Omental fat pad (tissue), 3 donors: ENCODE measurements at regions not wholly inside any gene's neighbourhood (a gene's known extent, or its start where the extent isn't known, plus 50 kb on each side); places are given as distances from the start of the nearest gene placed in this dataset.

ENCODE experiments used
- ATAC-seq: fragments of 150-250 bp; one replicate; pipeline ENCODE4 v1.9.1; 2016; ENCODE audit warnings: mild to moderate bottlenecking, moderate library complexity; ENCODE audit not compliant: low FRiP score
- DNase-seq: peaks from one replicate; pipeline ENCODE4 v3.0.0-alpha.2; 2019; ENCODE audit warnings: low spot score
- TF ChIP-seq, protein P1 (sequence below), 3 donors: fragments of 450-650 bp; IDR thresholded peaks; one replicate each; pipeline ENCODE4 v1.5.1; 2016 to 2017; ENCODE audit warnings: antibody characterized with exemption in 3 of 3, mild to moderate bottlenecking in 3 of 3, moderate library complexity in 2 of 3

GRCh38 chr2:223688094-223688835, 86.1 kb upstream of the SCG2 start:
- ATAC-seq (no peak), DNase-seq (no peak)
- TF ChIP-seq, protein P1, sequence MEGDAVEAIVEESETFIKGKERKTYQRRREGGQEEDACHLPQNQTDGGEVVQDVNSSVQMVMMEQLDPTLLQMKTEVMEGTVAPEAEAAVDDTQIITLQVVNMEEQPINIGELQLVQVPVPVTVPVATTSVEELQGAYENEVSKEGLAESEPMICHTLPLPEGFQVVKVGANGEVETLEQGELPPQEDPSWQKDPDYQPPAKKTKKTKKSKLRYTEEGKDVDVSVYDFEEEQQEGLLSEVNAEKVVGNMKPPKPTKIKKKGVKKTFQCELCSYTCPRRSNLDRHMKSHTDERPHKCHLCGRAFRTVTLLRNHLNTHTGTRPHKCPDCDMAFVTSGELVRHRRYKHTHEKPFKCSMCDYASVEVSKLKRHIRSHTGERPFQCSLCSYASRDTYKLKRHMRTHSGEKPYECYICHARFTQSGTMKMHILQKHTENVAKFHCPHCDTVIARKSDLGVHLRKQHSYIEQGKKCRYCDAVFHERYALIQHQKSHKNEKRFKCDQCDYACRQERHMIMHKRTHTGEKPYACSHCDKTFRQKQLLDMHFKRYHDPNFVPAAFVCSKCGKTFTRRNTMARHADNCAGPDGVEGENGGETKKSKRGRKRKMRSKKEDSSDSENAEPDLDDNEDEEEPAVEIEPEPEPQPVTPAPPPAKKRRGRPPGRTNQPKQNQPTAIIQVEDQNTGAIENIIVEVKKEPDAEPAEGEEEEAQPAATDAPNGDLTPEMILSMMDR (IDR thresholded peaks at IDR 0.05): no peak

DNA sequence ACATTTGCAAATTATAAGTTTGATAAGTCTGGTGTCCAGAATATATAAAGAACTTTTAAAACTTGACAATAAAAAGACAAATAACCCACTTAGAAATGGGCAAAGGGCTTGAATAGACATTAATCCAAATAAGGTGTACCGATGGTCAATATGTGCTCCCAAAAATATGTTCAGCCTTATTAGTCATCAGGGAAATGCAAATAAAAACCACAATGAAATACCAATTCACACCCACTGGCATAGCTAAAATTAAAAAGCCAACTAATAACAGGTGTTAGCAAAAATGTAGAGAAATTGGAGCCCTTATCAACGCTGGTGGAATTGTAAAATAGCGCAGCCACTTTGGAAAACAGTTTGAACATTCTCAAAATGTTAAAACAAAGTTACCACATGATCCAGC, 79.0 kb upstream of the SCG2 start:
- TF ChIP-seq, protein P1 (IDR thresholded peaks at IDR 0.05): no peak
- ATAC-seq (no peak), DNase-seq (no peak)

DNA sequence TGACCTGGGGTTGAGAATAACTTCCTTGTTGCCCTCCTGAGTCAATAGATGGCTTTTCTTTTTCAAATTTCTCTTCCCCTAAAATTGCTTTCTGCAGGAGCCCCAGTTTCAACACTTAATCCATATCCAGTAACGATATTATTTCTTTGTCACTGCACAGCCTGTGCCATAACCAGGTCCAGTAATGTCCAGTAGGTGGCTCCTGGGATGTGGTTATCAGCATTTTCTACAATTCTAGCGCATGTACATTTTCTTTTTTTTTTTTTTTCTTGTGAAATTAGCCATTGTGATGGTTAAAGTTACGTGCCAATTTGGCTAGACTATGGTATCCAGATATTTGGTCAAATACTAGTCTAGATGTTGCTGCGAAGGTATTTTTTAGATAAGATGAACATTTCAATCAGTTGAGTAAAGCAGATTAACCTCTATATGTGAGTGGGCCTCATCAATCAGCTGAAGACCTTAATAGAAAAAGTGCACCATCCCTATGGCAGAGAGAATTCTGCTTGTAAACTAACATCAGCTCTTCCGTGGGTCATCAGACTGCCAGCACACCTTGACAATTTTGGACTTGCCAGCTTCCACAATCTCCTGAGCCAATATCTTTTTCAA, 72.9 kb upstream of the SCG2 start:
- ATAC-seq (no peak), DNase-seq (no peak)
- TF ChIP-seq, protein P1 (IDR thresholded peaks at IDR 0.05): no peak

DNA sequence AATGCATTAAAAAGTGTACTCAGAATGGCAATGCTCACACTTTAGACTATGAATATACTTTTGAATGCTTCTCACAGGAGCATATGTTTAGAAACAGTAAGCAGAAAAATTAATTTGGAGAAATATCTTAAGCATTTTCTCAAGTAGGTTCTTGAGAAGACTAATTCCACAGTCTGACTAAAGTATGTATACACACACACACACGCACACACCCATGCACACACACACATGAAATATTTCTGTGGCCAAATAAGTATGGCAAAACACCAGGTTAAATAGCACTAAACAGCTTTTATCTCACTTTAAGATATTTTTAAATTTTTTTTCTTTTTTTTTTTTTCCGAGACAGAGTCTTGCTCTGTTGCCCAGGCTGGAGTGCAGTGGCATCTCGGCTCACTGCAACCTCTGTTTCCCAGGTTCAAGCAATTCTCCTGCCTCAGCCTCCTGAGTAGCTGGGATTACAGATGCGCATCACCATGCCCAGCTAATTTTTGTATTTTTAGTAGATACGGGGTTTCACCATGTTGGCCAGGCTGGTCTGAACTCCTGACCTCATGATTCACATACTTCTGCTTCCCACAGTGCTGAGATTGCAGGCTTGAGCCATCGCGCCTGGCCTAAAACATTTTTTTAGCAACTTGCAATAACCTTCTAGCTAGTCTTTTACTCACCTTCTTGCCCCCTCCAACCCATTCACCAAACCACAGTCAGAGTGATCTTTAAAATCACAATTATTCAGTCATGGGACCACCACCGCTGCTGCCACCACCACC, 67.5 kb upstream of the SCG2 start:
- TF ChIP-seq, protein P1 (IDR thresholded peaks at IDR 0.05): no peak
- ATAC-seq (no peak), DNase-seq (no peak)

- no peak for DNase-seq
- TF ChIP-seq, protein P1 (IDR thresholded peaks at IDR 0.05): no peak
- ATAC-seq: no peak
Measured at GRCh38 chr2:223668302-223668998, 66.3 kb upstream of the SCG2 start.

DNA sequence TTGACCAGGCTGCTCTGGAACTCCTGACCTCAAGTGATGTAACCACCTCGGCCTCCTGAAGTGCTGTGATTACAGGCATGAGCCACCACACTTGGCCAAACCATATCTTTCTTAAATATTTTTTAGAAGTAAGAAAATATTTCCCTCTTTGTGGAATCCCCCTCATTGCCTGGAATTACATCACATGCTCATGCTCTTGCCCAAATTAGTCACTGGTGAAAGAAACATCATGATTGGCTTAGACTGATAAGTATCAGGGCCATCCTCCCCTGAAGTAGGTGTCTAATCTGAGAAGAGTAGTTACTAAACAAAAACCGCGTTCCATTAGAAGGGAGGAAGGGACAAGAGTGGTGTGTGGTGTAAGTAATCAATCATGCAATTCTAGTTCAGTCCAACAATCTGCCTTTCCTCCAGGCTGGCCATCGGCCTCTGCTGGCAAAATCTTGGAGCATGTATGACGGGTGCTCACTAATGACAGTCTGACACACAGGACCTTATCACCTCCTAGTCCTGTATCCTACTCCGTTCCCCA, 52.3 kb upstream of the SCG2 start:
- DNase-seq (no peak), ATAC-seq (peak; percentile 83)
- TF ChIP-seq, protein P1 (IDR thresholded peaks at IDR 0.05): no peak
